Activated naive CD4-positive, alpha-beta T cell treated with anti-CD3 and anti-CD28 coated beads, Interleukin-2, amount 50 U/mL, for 16 hours (primary cell): ENCODE measurements at regions not wholly inside any gene's neighbourhood (a gene's known extent, or its start where the extent isn't known, plus 50 kb on each side); places are given as distances from the start of the nearest gene placed in this dataset.
A peak's percentile ranks its signal among the peaks of the same experiment; 100 is the strongest.

Experiments used
- DNase-seq: peaks from one replicate; pipeline ENCODE4 v3.0.0-alpha.2; 2020

GRCh38 chr15:70504299-70504951 lies 258.9 kb downstream of the UACA start:
- DNase-seq = no peak

GRCh38 chr15:70503798-70504298 lies 259.5 kb downstream of the UACA start:
- no peak for DNase-seq

GRCh38 chr15:70503073-70503745 lies 260.1 kb downstream of the UACA start:
- no peak for DNase-seq

GRCh38 chr15:70502529-70502928 lies 260.8 kb downstream of the UACA start:
- DNase-seq = no peak

- DNase-seq = no peak
Observed at GRCh38 chr15:70501849-70502248, 261.5 kb downstream of the UACA start.

- DNase-seq = no peak
Observed at GRCh38 chr15:70501121-70501727, 262.1 kb downstream of the UACA start.

GRCh38 chr15:70499791-70500190 lies 263.6 kb downstream of the UACA start:
- no peak for DNase-seq

GRCh38 chr15:70498096-70498626 lies 265.2 kb downstream of the UACA start:
- no peak for DNase-seq

GRCh38 chr15:70497661-70498060 lies 265.7 kb downstream of the UACA start:
- DNase-seq = no peak

- no peak for DNase-seq
Observed at GRCh38 chr15:70495991-70496599, 267.3 kb downstream of the UACA start.

- peak; percentile 45 for DNase-seq
Observed at GRCh38 chr15:70494852-70495571, 268.3 kb downstream of the UACA start.

GRCh38 chr15:70494517-70494851 lies 268.9 kb downstream of the UACA start:
- DNase-seq = no peak

GRCh38 chr15:70493787-70494516 lies 269.4 kb downstream of the UACA start:
- no peak for DNase-seq

GRCh38 chr15:70493376-70493775 lies 270.0 kb downstream of the UACA start:
- no peak for DNase-seq

GRCh38 chr15:70492240-70493177 lies 270.8 kb downstream of the UACA start:
- peak; percentile 75 for DNase-seq

- no peak for DNase-seq
Observed at GRCh38 chr15:70491641-70492040, 271.7 kb downstream of the UACA start.

GRCh38 chr15:70491201-70491621 lies 272.1 kb downstream of the UACA start:
- no peak for DNase-seq

GRCh38 chr15:70490838-70491155 lies 272.6 kb downstream of the UACA start:
- no peak for DNase-seq

- DNase-seq = no peak
Observed at GRCh38 chr15:70490148-70490837, 273.1 kb downstream of the UACA start.
